ENCODE measurements at regions not wholly inside any gene's neighbourhood (a gene's known extent, or its start where the extent isn't known, plus 50 kb on each side); places are given as distances from the start of the nearest gene placed in this dataset.

DNA sequence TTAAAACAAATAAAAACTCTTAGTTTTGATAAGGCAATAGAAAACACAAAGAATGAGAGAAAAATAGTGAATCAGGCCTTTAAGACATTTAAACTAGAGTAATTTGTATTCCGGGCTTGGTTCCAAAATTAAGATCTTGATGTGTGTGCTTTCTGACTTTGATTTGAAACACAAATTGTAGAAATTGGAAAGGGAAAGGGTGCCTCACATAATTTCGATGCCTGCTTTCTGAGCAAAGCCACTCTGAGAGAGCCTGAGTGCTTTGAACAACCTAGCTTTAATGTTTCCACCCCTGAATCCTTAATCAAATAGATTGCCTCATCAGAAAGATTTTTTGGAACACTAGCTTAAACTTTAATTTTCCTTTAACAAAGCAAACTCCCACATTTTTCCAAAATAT is 666.8 kb downstream of the PCDH18 start:
- DNase-seq (ENCODE audit: extremely low spot score): no peak
- WGBS: 60% methylated on average over 2 of the region's 2 CpGs
- Histone ChIP-seq H3K27ac (ENCODE audit: low read depth) (no peak overlapping the region), H3K4me3 (ENCODE audit: low read depth, low read length) (no peak overlapping the region), H3K4me1 (ENCODE audit: insufficient read depth) (no peaks in the 10 kb centered on the region), H3K36me3 (ENCODE audit: insufficient read depth) (no peaks in the 10 kb centered on the region)

DNA sequence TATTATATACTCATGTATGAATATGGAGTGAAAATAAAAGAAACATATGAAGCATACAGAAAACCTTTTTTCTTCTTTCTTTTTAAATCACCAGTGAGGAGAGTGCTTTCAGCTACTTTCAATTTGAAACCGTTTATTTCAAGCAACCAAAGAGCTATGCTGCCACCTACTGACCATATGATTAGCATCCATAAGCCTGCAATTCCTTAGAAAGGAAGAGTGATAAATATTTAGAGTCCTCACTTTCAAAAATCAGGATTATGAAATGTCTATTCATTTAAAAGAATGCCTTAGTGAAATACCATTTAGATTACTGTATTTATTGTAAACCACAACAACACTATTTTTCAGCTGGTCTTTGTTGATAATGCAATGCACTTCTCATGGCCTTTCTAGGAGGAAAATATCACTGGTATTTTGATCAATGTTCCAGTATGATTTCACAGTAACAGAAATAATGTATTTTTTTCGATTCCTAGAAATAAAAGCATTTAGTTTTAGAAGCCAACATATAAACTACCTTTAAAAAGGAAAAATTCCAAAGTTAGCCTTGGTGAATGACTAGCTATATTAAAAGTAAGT is 667.6 kb downstream of the PCDH18 start:
- H3K4me1 ChIP-seq (ENCODE audit: insufficient read depth): no peaks in the 10 kb centered on the region
- DNase-seq (ENCODE audit: extremely low spot score): peak; percentile 50
- H3K36me3 ChIP-seq (ENCODE audit: insufficient read depth): no peaks in the 10 kb centered on the region
- H3K4me3 ChIP-seq (ENCODE audit: low read depth, low read length): no peak overlapping the region
- H3K27ac ChIP-seq (ENCODE audit: low read depth): no peak overlapping the region
- 3% methylated on average over 2 of the region's 2 CpGs for WGBS

DNA sequence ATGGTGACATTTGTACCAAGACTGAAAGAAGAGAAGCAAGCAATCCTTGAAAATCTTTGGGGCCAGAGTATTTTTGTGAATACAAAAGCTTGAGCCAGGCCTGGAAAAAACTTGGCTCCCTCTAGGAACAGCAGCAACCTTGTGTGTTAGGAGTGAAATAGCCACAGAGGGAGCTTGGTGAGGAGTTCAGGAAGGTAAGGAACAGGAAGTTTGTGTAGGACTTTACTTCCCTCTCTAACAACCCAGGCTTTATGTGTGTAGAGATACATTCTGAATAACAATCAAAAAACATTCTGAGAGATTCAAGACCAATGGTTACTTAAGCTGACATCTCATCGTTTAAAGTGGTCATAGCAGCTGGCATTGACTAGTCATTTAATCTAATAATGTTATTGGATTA is 668.5 kb downstream of the PCDH18 start:
- no peak for DNase-seq (ENCODE audit: extremely low spot score)
- H3K4me1 ChIP-seq (ENCODE audit: insufficient read depth): no peaks in the 10 kb centered on the region
- no peak overlapping the region for H3K4me3 ChIP-seq (ENCODE audit: low read depth, low read length)
- H3K36me3 ChIP-seq (ENCODE audit: insufficient read depth): no peaks in the 10 kb centered on the region
- 42% methylated on average over 1 of the region's 1 CpG for WGBS
- H3K27ac ChIP-seq (ENCODE audit: low read depth): no peak overlapping the region

DNA sequence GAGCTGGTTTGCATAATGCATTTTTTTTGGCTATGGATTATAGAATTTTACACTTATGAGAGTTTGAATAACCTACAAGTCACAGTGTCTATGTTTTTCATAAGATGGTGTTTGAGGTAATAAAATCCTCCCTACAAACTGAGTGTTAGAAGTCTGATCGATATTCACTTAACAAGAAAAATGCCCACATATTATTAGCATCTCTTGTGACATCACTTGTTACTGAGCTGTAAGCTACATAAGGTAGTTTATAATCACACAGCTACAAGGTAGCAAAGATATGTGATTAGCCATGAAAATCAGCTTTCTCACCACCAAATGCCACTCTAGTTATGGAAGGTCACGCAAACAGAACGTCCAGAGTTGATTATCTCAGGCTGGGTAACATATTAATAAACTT is 669.6 kb downstream of the PCDH18 start:
- WGBS: 76% methylated on average over 3 of the region's 3 CpGs
- Histone ChIP-seq H3K4me3 (ENCODE audit: low read depth, low read length) (no peak overlapping the region), H3K4me1 (ENCODE audit: insufficient read depth) (no peaks in the 10 kb centered on the region), H3K36me3 (ENCODE audit: insufficient read depth) (no peaks in the 10 kb centered on the region), H3K27ac (ENCODE audit: low read depth) (no peak overlapping the region)
- no peak for DNase-seq (ENCODE audit: extremely low spot score)

DNA sequence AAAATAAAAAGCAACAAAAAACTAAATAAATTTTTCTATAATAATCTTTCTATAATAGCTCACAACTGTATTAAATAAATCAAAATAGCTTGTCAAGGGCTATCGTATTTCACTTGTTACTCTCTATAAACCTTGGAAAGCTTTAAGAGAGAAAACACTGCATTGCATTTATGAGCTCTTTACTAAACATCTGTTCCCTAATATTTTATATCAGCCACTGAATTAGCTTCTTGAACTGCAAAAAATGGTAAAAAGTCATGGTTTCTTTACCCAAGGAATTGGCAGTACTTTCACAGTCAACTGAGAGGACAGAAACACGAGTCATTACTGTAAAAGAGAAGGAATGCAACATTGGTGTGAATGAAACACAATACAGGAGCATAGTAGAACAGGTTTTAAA is 671.2 kb downstream of the PCDH18 start:
- no peaks in the 10 kb centered on the region for H3K4me1 ChIP-seq (ENCODE audit: insufficient read depth)
- 38% methylated on average over 2 of the region's 2 CpGs for WGBS

DNA sequence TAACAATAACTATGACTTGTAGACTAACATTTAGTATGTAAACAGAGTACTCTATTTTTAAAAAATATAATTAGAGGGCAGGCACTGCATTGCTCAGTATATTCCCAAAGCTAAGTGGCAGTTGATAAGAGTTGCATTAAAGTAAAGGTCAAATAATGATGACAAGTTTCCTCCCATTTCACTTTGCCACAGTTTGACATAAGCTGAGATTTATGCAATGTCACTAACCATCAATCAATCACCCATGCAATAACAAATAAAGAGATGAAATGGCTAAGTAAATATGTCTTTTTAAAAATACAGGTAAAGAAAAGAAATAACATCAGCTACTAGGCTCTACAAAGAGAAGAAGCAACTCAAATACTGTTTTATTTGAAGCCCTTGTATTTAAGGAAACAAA is 673.4 kb downstream of the PCDH18 start:
- Histone ChIP-seq H3K4me3 (ENCODE audit: low read depth, low read length) (no peak overlapping the region), H3K4me1 (ENCODE audit: insufficient read depth) (no peaks in the 10 kb centered on the region), H3K36me3 (ENCODE audit: insufficient read depth) (no peaks in the 10 kb centered on the region), H3K27ac (ENCODE audit: low read depth) (no peak overlapping the region)
- no peak for DNase-seq (ENCODE audit: extremely low spot score)

More for the DNA sequence above, 671.2 kb downstream of the PCDH18 start:
- no peak for DNase-seq (ENCODE audit: extremely low spot score)
- Histone ChIP-seq H3K27ac (ENCODE audit: low read depth) (no peak overlapping the region), H3K36me3 (ENCODE audit: insufficient read depth) (no peaks in the 10 kb centered on the region), H3K4me3 (ENCODE audit: low read depth, low read length) (no peak overlapping the region)

DNA sequence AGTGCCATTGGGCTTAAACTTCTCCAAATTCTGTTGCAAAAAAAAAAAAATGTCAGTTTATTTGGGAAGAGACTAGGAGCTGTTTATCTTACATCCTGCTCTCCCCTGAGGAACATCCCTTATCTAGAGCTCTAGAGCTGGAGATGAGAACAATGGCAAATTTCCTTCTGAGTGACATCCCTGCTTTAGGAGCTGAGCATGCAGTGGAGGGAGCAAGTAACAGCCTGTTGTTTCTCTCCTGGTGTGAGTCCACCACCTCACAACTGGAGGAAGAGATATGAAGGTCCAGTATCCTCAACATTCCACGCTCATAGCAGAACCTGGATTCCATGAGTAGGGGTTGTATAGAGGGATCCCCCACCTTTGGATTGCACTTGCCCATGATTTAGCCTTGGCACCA is 676.4 kb downstream of the PCDH18 start:
- H3K27ac ChIP-seq (ENCODE audit: low read depth): no peak overlapping the region
- H3K4me3 ChIP-seq (ENCODE audit: low read depth, low read length): no peak overlapping the region
- no peaks in the 10 kb centered on the region for H3K36me3 ChIP-seq (ENCODE audit: insufficient read depth)
- 92% methylated on average over 1 of the region's 1 CpG for WGBS
- no peak for DNase-seq (ENCODE audit: extremely low spot score)
- H3K4me1 ChIP-seq (ENCODE audit: insufficient read depth): no peaks in the 10 kb centered on the region

DNA sequence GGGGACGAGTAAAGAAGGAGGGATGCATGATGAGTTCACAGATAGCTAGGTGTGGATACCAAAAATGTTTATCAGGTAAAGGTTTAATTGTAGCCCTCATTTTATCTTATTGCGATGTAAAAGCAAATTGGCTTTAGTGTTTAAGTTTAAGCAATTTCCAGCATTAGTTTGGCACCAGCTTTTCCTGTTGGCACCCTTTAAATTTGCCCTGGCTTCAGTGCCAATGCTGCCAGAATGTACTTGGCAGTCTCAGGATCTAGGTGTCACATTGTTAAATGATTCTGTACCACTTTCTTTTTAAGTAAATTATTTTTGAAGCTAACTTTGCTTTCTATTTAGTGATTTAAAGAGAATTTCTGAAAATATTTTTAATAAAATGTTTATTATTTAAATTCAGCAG is 681.8 kb downstream of the PCDH18 start:
- H3K4me1 ChIP-seq (ENCODE audit: insufficient read depth): no peaks in the 10 kb centered on the region
- no peak overlapping the region for H3K4me3 ChIP-seq (ENCODE audit: low read depth, low read length)
- no peak overlapping the region for H3K27ac ChIP-seq (ENCODE audit: low read depth)
- DNase-seq (ENCODE audit: extremely low spot score): no peak
- H3K36me3 ChIP-seq (ENCODE audit: insufficient read depth): no peaks in the 10 kb centered on the region
- WGBS: 76% methylated on average over 2 of the region's 2 CpGs

DNA sequence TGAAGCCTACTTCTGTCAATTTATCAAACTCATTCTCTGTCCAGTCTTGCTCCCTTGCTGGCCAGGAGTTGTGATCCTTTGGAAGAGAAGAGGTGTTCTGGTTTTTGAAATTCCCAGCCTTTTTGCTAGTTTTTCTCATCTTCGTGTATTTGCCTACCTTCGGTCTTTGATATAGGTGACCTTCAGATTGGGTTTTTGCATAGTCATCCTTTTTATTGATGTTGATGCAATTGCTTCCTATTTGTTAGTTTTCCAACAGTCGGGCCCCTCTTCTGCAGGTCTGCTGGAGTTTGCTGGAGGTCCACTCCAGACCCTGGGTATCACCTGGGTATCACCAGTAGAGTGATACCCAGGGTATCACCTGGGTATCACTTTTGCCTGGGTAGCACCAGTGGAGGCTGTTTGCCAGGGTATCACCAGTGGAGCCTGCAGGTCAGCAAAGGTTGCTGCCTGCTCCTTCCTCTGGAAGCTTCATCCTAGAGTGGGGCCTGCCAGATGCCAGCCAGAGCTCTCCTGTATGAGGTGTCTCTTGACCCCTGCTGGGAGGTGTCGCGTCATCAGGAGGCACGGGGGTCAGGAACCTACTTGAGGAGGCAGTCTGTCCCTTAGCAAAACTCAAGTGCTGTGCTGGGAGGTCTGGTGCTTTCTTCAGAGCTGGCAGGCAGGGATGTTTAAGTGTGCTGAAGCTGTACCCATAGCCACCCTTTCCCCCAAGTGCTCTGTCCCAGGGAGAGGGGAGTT is 684.2 kb downstream of the PCDH18 start:
- H3K27ac ChIP-seq (ENCODE audit: low read depth): no peak overlapping the region
- H3K4me1 ChIP-seq (ENCODE audit: insufficient read depth): no peaks in the 10 kb centered on the region
- DNase-seq (ENCODE audit: extremely low spot score): no peak
- 94% methylated on average over 6 of the region's 6 CpGs for WGBS
- H3K36me3 ChIP-seq (ENCODE audit: insufficient read depth): no peaks in the 10 kb centered on the region
- H3K4me3 ChIP-seq (ENCODE audit: low read depth, low read length): no peak overlapping the region

DNA sequence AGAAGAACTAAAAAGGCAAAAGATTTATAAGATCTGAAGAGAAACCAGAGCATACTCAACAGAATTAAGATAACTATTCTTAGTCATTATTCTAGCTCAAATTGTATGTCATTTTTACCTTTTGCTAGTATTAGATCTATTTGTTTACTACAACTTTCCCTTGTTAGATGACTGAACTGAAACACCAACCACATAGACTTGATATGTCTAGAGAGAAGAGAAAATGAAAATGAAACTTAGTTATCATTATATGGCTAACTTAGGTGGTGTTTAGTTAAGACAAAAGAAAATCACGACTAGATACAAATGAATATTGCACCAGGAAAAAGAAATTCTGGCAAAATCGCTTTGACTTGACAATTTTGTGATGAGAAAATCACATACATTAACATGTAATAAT is 690.8 kb downstream of the PCDH18 start:
- 79% methylated on average over 2 of the region's 2 CpGs for WGBS
- DNase-seq (ENCODE audit: extremely low spot score): no peak
- Histone ChIP-seq H3K4me1 (ENCODE audit: insufficient read depth) (no peaks in the 10 kb centered on the region), H3K27ac (ENCODE audit: low read depth) (no peak overlapping the region), H3K4me3 (ENCODE audit: low read depth, low read length) (no peak overlapping the region), H3K36me3 (ENCODE audit: insufficient read depth) (no peaks in the 10 kb centered on the region)

DNA sequence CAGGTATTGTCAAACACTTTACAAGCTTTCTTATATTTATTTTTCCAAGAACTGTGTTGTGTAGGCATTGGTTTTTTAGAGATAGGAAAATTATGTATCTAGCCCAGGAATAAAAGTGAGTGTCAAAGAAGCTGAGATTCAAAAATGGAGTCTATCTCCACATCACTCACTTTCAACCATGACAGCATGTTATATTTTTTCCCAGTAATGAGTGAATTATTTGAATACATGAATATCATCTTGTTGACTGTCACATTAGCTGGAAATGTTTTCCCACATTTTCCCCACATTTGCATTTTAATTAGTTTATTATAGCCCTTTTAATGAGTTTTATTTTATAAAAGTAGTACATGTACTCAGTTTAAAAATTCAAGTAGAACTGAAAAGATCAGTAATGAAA is 693.7 kb downstream of the PCDH18 start:
- Histone ChIP-seq H3K36me3 (ENCODE audit: insufficient read depth) (no peaks in the 10 kb centered on the region), H3K4me1 (ENCODE audit: insufficient read depth) (no peaks in the 10 kb centered on the region), H3K27ac (ENCODE audit: low read depth) (no peak overlapping the region), H3K4me3 (ENCODE audit: low read depth, low read length) (no peak overlapping the region)
- no peak for DNase-seq (ENCODE audit: extremely low spot score)

DNA sequence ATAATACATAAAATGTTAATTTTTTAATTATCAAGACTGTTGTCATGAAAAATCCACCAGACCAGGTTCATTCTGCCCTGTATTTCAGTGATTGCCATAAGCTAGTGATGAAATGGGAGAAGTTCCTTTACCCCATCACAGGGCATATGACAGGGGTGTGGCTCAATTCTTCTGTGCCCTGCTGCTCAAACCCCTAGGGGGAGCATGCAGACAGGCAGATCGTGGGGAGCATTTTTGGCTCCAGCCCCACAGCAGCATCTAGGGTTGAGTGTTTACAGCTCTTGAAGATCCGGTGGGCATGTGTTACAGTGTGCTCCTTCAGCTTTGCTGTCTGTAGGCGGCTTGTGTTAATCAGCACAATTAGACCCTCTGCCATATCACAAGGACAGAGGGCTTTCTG is 700.7 kb downstream of the PCDH18 start:
- Histone ChIP-seq H3K36me3 (ENCODE audit: insufficient read depth) (no peaks in the 10 kb centered on the region), H3K27ac (ENCODE audit: low read depth) (no peak overlapping the region), H3K4me3 (ENCODE audit: low read depth, low read length) (no peak overlapping the region), H3K4me1 (ENCODE audit: insufficient read depth) (no peaks in the 10 kb centered on the region)
- DNase-seq (ENCODE audit: extremely low spot score): no peak
- 88% methylated on average over 3 of the region's 3 CpGs for WGBS

DNA sequence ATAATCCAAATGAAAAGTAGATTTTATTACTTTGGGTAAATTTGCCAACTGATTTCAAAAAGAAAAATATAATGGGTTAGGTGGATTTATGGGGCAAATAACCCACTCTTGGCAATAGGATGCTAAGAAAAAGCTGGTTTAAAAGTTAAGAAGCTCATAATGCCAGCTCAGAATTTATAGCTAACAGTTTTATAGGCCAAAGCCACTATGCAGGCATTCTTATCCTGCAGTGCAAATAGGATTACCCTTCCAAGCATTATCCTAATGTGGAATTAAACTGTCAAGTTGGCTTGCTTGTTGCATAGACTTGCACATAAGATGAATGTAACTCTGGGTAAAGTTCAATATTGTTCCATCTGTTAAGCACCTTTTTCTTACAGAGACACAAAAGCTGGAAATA is 703.0 kb downstream of the PCDH18 start:
- no peak overlapping the region for H3K27ac ChIP-seq (ENCODE audit: low read depth)
- H3K36me3 ChIP-seq (ENCODE audit: insufficient read depth): no peaks in the 10 kb centered on the region
- no peaks in the 10 kb centered on the region for H3K4me1 ChIP-seq (ENCODE audit: insufficient read depth)
- peak; percentile 14 for DNase-seq (ENCODE audit: extremely low spot score)
- H3K4me3 ChIP-seq (ENCODE audit: low read depth, low read length): no peak overlapping the region

DNA sequence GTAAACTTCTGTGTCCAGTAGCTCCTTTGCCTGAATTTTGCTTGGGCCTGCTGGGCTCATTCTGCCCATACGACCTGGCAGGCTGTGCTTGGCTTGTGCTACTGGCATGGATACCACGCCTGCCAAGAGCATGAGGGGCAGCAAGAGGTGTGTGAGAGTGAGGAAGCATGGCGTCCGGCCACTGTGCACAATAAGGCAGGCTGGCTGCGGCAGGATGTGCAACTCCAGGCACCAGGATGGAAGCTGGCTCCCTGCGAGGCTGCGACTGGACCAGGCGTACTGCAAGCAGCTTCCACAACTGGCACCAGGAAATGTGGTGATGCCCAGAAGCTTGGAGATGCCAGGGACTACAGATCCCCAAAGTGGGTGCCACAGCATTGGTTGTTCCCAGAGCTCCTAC is 709.3 kb downstream of the PCDH18 start:
- H3K36me3 ChIP-seq (ENCODE audit: insufficient read depth): no peaks in the 10 kb centered on the region
- no peaks in the 10 kb centered on the region for H3K4me1 ChIP-seq (ENCODE audit: insufficient read depth)
- DNase-seq (ENCODE audit: extremely low spot score): no peak
- WGBS: 90% methylated on average over 8 of the region's 8 CpGs
- H3K4me3 ChIP-seq (ENCODE audit: low read depth, low read length): no peak overlapping the region
- H3K27ac ChIP-seq (ENCODE audit: low read depth): no peak overlapping the region
